ENCODE measurements at regions not wholly inside any gene's neighbourhood (a gene's known extent, or its start where the extent isn't known, plus 50 kb on each side); places are given as distances from the start of the nearest gene placed in this dataset.
"Not testable (repeated sequence)": the region's sequence is repeated elsewhere in the genome, so short reads cannot be mapped to it uniquely, and the experiment has no call there.

- FAIRE-seq: no peak
These were observed 245.2 kb upstream of the MAF start for GRCh38 chr16:79845734-79846135.

- FAIRE-seq: no peak
These were observed 244.6 kb upstream of the MAF start for GRCh38 chr16:79845033-79845733.

GRCh38 chr16:79844603-79845002, 244.1 kb upstream of the MAF start:
- no peak for FAIRE-seq

GRCh38 chr16:79843631-79844043, 243.1 kb upstream of the MAF start:
- no peak for FAIRE-seq

- FAIRE-seq: no peak
These were observed 242.6 kb upstream of the MAF start for GRCh38 chr16:79843145-79843544.

GRCh38 chr16:79842197-79842596, 241.7 kb upstream of the MAF start:
- no peak for FAIRE-seq

- no peak for FAIRE-seq
These were observed 239.2 kb upstream of the MAF start for GRCh38 chr16:79839466-79840341.

- no peak for FAIRE-seq
These were observed 238.1 kb upstream of the MAF start for GRCh38 chr16:79838496-79839259.

- no peak for FAIRE-seq
These were observed 235.6 kb upstream of the MAF start for GRCh38 chr16:79836144-79836543.

- FAIRE-seq: no peak
These were observed 234.7 kb upstream of the MAF start for GRCh38 chr16:79835194-79835593.

- no peak for FAIRE-seq
These were observed 234.2 kb upstream of the MAF start for GRCh38 chr16:79834720-79835119.

- not testable (repeated sequence) for FAIRE-seq
These were observed 233.5 kb upstream of the MAF start for GRCh38 chr16:79834003-79834402.

GRCh38 chr16:79833559-79833958, 233.0 kb upstream of the MAF start:
- no peak for FAIRE-seq

GRCh38 chr16:79826732-79827475, 226.4 kb upstream of the MAF start:
- FAIRE-seq: no peak

GRCh38 chr16:79825002-79825401, 224.5 kb upstream of the MAF start:
- no peak for FAIRE-seq

- FAIRE-seq: no peak
These were observed 223.1 kb upstream of the MAF start for GRCh38 chr16:79823639-79824038.

GRCh38 chr16:79821911-79822310, 221.4 kb upstream of the MAF start:
- FAIRE-seq: no peak

- no peak for FAIRE-seq
These were observed 215.6 kb upstream of the MAF start for GRCh38 chr16:79816081-79816497.

GRCh38 chr16:79815049-79815448, 214.5 kb upstream of the MAF start:
- no peak for FAIRE-seq

GRCh38 chr16:79814124-79814523, 213.6 kb upstream of the MAF start:
- no peak for FAIRE-seq

GRCh38 chr16:79811541-79811940, 211.0 kb upstream of the MAF start:
- no peak for FAIRE-seq

GRCh38 chr16:79810449-79811189, 210.1 kb upstream of the MAF start:
- no peak for FAIRE-seq
